Activated CD8-positive, alpha-beta memory T cell treated with anti-CD3 and anti-CD28 coated beads for 36 hours (primary cell): ENCODE measurements at regions not wholly inside any gene's neighbourhood (a gene's known extent, or its start where the extent isn't known, plus 50 kb on each side); places are given as distances from the start of the nearest gene placed in this dataset.
"Not testable (repeated sequence)": the region's sequence is repeated elsewhere in the genome, so short reads cannot be mapped to it uniquely, and the experiment has no call there.

Experiments
- CTCF ChIA-PET: fragments of 350-600 bp; sonication (Branson Sonifier 250); formaldehyde crosslinking; loops from one replicate; lab custom pipeline; 2021; ENCODE audit warnings: antibody characterized with exemption; lab: Charles Lee
- POLR2A ChIA-PET: fragments of 350-600 bp; sonication (Branson Sonifier 250); formaldehyde crosslinking; loops from one replicate; lab custom pipeline; 2021; ENCODE audit warnings: antibody characterized with exemption; lab: Charles Lee

- ChIA-PET CTCF (no interaction called here), POLR2A (no interaction called here)
These were observed 130.1 kb upstream of the EGR2 start for GRCh38 chr10:62946278-62946677.

- CTCF ChIA-PET, result no interaction called here
These were observed 123.5 kb upstream of the EGR2 start for GRCh38 chr10:62939698-62940097.

GRCh38 chr10:62938672-62939071 lies 122.5 kb upstream of the EGR2 start:
- CTCF ChIA-PET, result no interaction called here
- POLR2A ChIA-PET, result no interaction called here

More at GRCh38 chr10:62939698-62940097, 123.5 kb upstream of the EGR2 start:
- POLR2A ChIA-PET, result no interaction called here

GRCh38 chr10:62937674-62938073 lies 121.5 kb upstream of the EGR2 start:
- CTCF ChIA-PET, result no interaction called here
- POLR2A ChIA-PET, result no interaction called here

DNA sequence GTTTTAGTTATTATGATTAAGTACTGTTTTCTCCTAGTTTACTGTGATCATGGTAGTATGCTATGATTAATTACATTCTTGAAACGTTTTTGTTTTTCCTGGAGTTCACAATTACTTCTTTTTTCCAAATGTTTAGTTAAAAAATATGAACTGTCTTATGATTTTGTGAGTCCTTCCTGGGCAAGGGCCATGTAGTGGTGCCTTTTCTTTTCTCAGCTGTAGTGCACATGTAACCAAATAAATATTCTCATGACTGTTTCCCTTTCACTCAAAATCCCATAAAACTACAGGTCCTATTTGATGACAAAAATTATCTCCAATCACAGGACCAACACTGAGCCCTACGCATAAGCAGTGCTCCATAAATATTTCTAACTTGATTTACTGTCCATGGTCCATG lies 118.9 kb upstream of the EGR2 start:
- POLR2A ChIA-PET, result interaction anchor here (0.6 kb wide), 1 partner anchor 80 kb away, joined by 3 read pairs; no protein-coding TSS in a partner anchor
- CTCF ChIA-PET, result interaction anchor here (0.6 kb wide), 1 partner anchor 118 kb away, joined by 3 read pairs; no protein-coding TSS in a partner anchor

DNA sequence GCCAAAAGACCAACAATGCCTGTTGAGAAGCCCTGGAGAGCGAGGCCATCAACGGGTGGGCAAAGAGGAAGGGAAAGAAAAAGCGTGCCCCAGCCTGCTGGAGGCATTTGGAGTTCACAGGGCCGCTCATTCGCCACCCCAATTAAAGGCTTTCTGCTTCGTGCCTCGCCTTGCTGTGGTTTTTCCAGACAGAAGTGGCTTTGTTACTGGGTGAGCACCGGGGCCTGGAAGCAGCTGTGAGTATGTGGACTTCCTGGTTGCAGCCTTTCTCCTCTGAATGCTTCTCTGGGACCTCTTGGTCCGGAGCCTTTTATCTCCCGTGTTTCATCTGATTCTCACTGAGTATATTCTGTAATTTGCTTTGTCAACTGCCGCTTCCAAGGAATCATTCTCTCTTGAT lies 118.1 kb upstream of the EGR2 start:
- ChIA-PET CTCF (interaction anchor here (0.6 to 1.6 kb wide), 2 partner anchors 118 to 224 kb away, joined by 3 to 4 read pairs; no protein-coding TSS in a partner anchor), POLR2A (no interaction called here)

- CTCF ChIA-PET, POLR2A ChIA-PET: not testable (repeated sequence)
These were observed 112.6 kb upstream of the EGR2 start for GRCh38 chr10:62928763-62929162.

- CTCF ChIA-PET, result no interaction called here
- POLR2A ChIA-PET, result no interaction called here
These were observed 110.2 kb upstream of the EGR2 start for GRCh38 chr10:62926407-62926806.

GRCh38 chr10:62924344-62924748 lies 108.2 kb upstream of the EGR2 start:
- ChIA-PET POLR2A (no interaction called here), CTCF (no interaction called here)

DNA sequence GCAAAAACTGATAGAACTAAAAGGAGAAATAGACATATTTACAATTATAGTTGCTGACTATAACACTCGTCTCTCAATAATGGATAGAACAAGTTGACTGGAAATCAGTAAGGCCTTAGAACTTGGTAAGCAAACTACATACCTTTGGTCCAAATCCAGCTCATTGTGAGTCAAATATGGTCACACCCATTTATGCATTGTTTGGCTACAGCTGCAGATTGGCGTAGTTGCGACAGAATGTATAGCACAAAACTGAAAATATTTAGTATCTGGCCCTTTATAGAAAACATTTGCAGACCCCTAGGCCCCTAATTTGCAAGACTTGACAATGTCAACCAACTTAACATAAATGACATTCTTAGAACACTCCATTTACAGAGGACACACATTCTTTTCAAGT lies 103.6 kb upstream of the EGR2 start:
- POLR2A ChIA-PET, result no interaction called here
- CTCF ChIA-PET, result no interaction called here

- ChIA-PET POLR2A (no interaction called here), CTCF (interaction anchor here (1.2 kb wide), 1 partner anchor 101 kb away, joined by 3 read pairs; the partner anchor contains the start of gene EGR2)
These were observed 101.5 kb upstream of the EGR2 start for GRCh38 chr10:62917475-62918238.

GRCh38 chr10:62916141-62916603 lies 100.0 kb upstream of the EGR2 start:
- ChIA-PET CTCF (interaction anchor here (1.6 kb wide), 1 partner anchor 11 kb away, joined by 5 read pairs; no protein-coding TSS in a partner anchor), POLR2A (interaction anchor here (0.5 to 0.6 kb wide), 2 partner anchors 64 to 211 kb away, joined by 3 read pairs; no protein-coding TSS in a partner anchor)

GRCh38 chr10:62915158-62915557 lies 99.0 kb upstream of the EGR2 start:
- POLR2A ChIA-PET, result no interaction called here
- CTCF ChIA-PET, result interaction anchor here (1.6 kb wide), 1 partner anchor 10 kb away, joined by 5 read pairs; no protein-coding TSS in a partner anchor

GRCh38 chr10:62912086-62912485 lies 95.9 kb upstream of the EGR2 start:
- ChIA-PET CTCF (interaction anchor here (1.7 kb wide), 1 partner anchor 9 kb away, joined by 4 read pairs; no protein-coding TSS in a partner anchor), POLR2A (no interaction called here)

DNA sequence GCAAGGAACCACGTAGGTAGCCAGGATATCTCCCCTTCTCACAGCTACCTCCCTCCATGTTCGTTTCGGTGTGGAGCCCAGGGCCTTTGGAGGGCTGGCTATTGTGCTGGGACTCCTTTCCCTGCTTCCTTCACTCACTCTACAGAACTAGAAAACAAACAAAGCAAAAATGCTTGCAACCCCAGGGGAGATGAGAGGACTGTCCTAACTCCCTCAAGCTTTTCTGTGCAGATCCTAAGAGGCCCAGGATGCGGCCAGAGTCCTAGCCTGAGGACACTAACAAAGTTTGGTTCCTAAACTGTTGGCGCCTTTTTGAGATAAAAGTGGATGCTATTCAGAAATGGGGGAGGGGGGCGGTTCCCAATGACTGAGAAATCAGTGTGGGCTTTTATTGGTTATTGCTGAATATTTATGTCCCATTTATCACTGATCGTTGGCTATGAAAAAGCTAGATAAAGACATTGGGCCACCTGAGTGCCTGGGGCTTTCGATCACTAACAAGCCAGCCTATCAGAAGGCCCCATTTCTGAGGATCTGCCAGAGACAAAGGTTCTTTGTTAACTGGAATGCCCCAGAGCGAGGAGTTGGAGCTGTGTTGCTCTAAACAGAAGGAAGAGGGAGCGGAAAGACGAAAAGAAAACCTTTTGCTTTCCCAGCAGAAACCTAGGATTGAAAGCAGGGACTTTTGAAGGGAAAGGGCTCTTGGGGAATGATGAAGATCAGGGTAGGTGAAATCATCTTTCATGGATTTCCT lies 95.2 kb upstream of the EGR2 start:
- ChIA-PET POLR2A (no interaction called here), CTCF (interaction anchor here (1.7 kb wide), 1 partner anchor 8 kb away, joined by 4 read pairs; no protein-coding TSS in a partner anchor)

DNA sequence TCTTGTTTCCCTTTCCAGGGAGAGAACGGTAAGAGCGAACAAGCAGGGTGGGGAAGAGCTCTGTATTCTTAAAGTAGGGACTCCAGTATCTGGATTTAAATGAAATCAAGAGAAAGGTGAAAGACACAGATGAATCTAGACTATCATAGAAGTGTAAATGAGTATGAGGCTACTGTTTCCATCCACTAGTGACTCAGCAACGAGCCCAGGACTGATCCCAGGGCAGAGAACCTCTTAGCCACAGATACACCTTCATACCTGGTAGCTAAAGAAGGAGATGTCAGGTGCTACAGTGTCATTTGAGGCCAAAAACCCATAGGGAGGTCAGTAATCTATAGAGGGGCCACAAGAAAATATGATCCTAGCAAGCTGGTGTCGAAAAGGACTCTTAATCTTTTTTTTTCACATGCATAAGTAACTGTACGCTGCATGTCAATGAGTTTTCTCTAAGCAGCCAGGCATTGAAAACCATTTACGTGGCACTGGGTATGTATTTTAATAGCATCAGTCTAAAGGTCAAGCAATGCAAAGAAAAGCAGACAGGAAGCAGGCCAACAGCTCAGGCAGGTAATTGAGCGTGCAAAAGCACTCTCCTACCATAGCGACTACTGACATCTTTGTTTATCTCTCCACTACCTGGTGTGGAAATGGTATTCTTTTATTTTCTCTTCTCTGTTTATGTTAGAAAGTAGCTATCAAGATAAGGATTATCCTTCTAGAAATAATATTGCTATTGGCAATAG lies 91.5 kb upstream of the EGR2 start:
- CTCF ChIA-PET, result no interaction called here
- POLR2A ChIA-PET, result interaction anchor here (0.6 kb wide), 1 partner anchor 10 kb away, joined by 3 read pairs; no protein-coding TSS in a partner anchor

GRCh38 chr10:62904281-62904875 lies 88.2 kb upstream of the EGR2 start:
- CTCF ChIA-PET, result interaction anchor here (1.7 kb wide), 1 partner anchor 11 kb away, joined by 5 read pairs; no protein-coding TSS in a partner anchor
- POLR2A ChIA-PET, result no interaction called here

DNA sequence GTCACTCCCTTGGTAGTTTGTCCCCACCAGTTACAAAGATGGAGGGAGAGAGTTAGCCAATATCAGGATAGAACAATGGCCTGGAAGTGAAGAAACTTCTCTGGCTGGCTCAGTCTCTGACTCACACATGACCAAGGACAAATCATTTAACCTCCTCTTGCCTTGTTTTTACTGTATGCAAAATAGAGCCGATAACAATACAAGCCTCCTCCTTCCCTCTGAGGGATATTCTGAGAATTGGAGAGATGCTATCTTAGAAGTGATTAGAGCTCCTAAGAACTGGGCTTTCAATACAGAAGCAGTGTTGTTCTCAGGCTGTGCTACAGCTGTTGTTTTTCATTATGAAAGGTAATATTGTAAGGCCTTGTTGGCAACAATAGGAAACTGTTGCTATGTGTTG lies 87.7 kb upstream of the EGR2 start:
- POLR2A ChIA-PET, result no interaction called here
- CTCF ChIA-PET, result interaction anchor here (1.2 kb wide), 1 partner anchor 8 kb away, joined by 4 read pairs; no protein-coding TSS in a partner anchor
